GM12878 (cell line): ENCODE measurements at regions not wholly inside any gene's neighbourhood (a gene's known extent, or its start where the extent isn't known, plus 50 kb on each side); places are given as distances from the start of the nearest gene placed in this dataset.

Experiments
- ATAC-seq: fragments of 200-7000 bp; cut with Tn5 transposase; 3 replicates; pipeline ENCODE4 v1.9.1; 2020; ENCODE audit warnings: mild to moderate bottlenecking, moderate library complexity
- BruUV-seq: library from RNA; stranded (reverse); fragments of 400-500 nt; replicated peaks from 2 replicates; lab custom pipeline; 2021; lab: Mats Ljungman, UMichigan
- CTCF ChIA-PET: fragments of 300-600 bp; sonication (Branson Sonifier 250); formaldehyde crosslinking; extraction: SDS; loops from one replicate; lab custom pipeline; 2021; ENCODE audit warnings: inconsistent platforms; lab: Yijun Ruan, JAX
- POLR2A ChIA-PET: fragments of 350-600 bp; formaldehyde crosslinking; extraction: SDS; loops from one replicate; lab custom pipeline; 2021; ENCODE audit warnings: inconsistent platforms; lab: Charles Lee
- RAD21 ChIA-PET: fragments of 300-600 bp; sonication (Branson Sonifier 250); formaldehyde crosslinking; loops from one replicate; lab custom pipeline; 2023; ENCODE audit warnings: antibody characterized with exemption; ENCODE audit not compliant: unreplicated experiment; lab: Charles Lee
- SMC1A ChIA-PET: fragments of 300-600 bp; sonication (Branson Sonifier 250); formaldehyde crosslinking; loops from one replicate; lab custom pipeline; 2023; ENCODE audit not compliant: unreplicated experiment, uncharacterized antibody; lab: Charles Lee
- DNase-seq: peaks from one replicate; pipeline ENCODE4 v3.0.0-alpha.2; 2011; ENCODE audit warnings: low read depth, low spot score
- FAIRE-seq: peaks from 3 replicates; lab custom pipeline; 2011; peaks lifted over from hg19 to GRCh38; lab: Jason Lieb, UNC
- H2AFZ ChIP-seq: 2 replicates; pipeline ENCODE4 v1.6.0; 2011; ENCODE audit warnings: low read depth, low read length, control low read depth; ENCODE audit not compliant: control insufficient read depth
- H3K27ac ChIP-seq: 2 replicates; pipeline ENCODE4 v1.5.1; 2011; ENCODE audit warnings: control low read depth; ENCODE audit not compliant: control insufficient read depth, insufficient read depth
- H3K27me3 ChIP-seq, 2 experiments: replicated peaks in 1 of 2; 2 replicates each; pipeline versions ENCODE4 v1.6.0 to v1.6.1; 2011; ENCODE audit warnings: low read length in 1 of 2; ENCODE audit not compliant: control insufficient read depth in 2 of 2, insufficient read depth in 2 of 2
- H3K36me3 ChIP-seq, 2 experiments: 2 replicates each; pipeline ENCODE4 v1.5.1; 2011; ENCODE audit warnings: low read length in 1 of 2; ENCODE audit not compliant: control insufficient read depth in 2 of 2, insufficient read depth in 2 of 2
- H3K4me1 ChIP-seq: 2 replicates; pipeline ENCODE4 v1.6.1; 2011; ENCODE audit warnings: mild to moderate bottlenecking, low read length, moderate library complexity, mixed read lengths; ENCODE audit not compliant: control insufficient read depth, insufficient read depth
- H3K4me2 ChIP-seq: 2 replicates; pipeline ENCODE4 v1.6.0; 2011; ENCODE audit warnings: control low read depth; ENCODE audit not compliant: control insufficient read depth, insufficient read depth
- H3K4me3 ChIP-seq: fragments of 200-600 bp; sonication (generic); 2 replicates; pipeline ENCODE4 v1.5.1; 2016
- H3K79me2 ChIP-seq: 2 replicates; pipeline ENCODE4 v1.6.0; 2011; ENCODE audit warnings: low read length; ENCODE audit not compliant: control insufficient read depth, insufficient read depth
- H3K9ac ChIP-seq: 2 replicates; pipeline ENCODE4 v1.8.0; 2011; ENCODE audit warnings: low read length, control low read depth, mixed read lengths; ENCODE audit not compliant: control insufficient read depth, insufficient read depth
- H3K9me3 ChIP-seq: replicated peaks from 3 replicates; pipeline ENCODE4 v1.5.1; 2011; ENCODE audit warnings: mild to moderate bottlenecking, low read length; ENCODE audit not compliant: control insufficient read depth, insufficient read depth
- H4K20me1 ChIP-seq: 2 replicates; pipeline ENCODE4 v1.6.0; 2011; ENCODE audit not compliant: control insufficient read depth, insufficient read depth
- CBFB ChIP-seq: IDR thresholded peaks from 2 replicates; pipeline ENCODE4 v1.6.1; 2016; ENCODE audit warnings: antibody characterized with exemption, low read depth
- MTA3 ChIP-seq: IDR thresholded peaks from 2 replicates; pipeline ENCODE4 v1.6.1; 2012; ENCODE audit warnings: low read length, inconsistent platforms, borderline replicate concordance
- PAX5 ChIP-seq: IDR thresholded peaks from 2 replicates; pipeline ENCODE4 v1.6.1; 2011; ENCODE audit warnings: low read depth, low read length, borderline replicate concordance
- RAD21 ChIP-seq: IDR thresholded peaks from 2 replicates; pipeline ENCODE4 v1.6.1; 2011; ENCODE audit warnings: mild to moderate bottlenecking, low read depth, low read length, moderate library complexity; ENCODE audit not compliant: insufficient read depth
- SMC3 ChIP-seq: IDR thresholded peaks from 2 replicates; pipeline ENCODE4 v1.6.1; 2011; ENCODE audit warnings: low read length, improper control_type of control experiment, borderline replicate concordance
- SREBF2 ChIP-seq: IDR thresholded peaks from 2 replicates; pipeline ENCODE4 v1.6.1; 2012; ENCODE audit warnings: mild to moderate bottlenecking, low read length
- WGBS: methylation state at CpG from one replicate; pipeline ENCODE4 v1.1.6; 2016; ENCODE audit warnings: low lambda C conversion rate; ENCODE audit not compliant: insufficient replicate concordance, insufficient coverage; ENCODE audit errors: missing lambda C conversion rate; 5-methylcytosine and 5-hydroxymethylcytosine counted together
- in situ Hi-C: fragments of 300-500 bp; cut with MboI; formaldehyde crosslinking; loops from 9 replicates; pipeline ENCODE4 v1.14.3; 2018; ENCODE audit warnings: mixed read lengths
- intact Hi-C: fragments of 100-400 bp; cut with micrococcal nuclease; formaldehyde crosslinking; loops from one replicate; pipeline ENCODE4 v1.14.2; 2022; ENCODE audit not compliant: unreplicated experiment
- TF ChIP-seq, protein P1 (sequence below), 3 experiments: IDR thresholded peaks in 2 of 3; conservative IDR thresholded peaks in 1 of 3; 2 replicates each; pipeline ENCODE4 v1.5.1; 2011; ENCODE audit warnings: low read depth in 3 of 3, low read length in 3 of 3, mild to moderate bottlenecking in 3 of 3, control low read depth in 2 of 3, moderate library complexity in 2 of 3, inconsistent platforms in 1 of 3, mixed read lengths in 1 of 3; ENCODE audit not compliant: control insufficient read depth in 2 of 3, insufficient read depth in 1 of 3; ENCODE audit errors: extremely low read depth in 1 of 3
- TF ChIP-seq, protein P2 (sequence below): IDR thresholded peaks from 2 replicates; pipeline ENCODE4 v1.6.1; 2012; ENCODE audit warnings: mild to moderate bottlenecking, low read depth, low read length

DNA sequence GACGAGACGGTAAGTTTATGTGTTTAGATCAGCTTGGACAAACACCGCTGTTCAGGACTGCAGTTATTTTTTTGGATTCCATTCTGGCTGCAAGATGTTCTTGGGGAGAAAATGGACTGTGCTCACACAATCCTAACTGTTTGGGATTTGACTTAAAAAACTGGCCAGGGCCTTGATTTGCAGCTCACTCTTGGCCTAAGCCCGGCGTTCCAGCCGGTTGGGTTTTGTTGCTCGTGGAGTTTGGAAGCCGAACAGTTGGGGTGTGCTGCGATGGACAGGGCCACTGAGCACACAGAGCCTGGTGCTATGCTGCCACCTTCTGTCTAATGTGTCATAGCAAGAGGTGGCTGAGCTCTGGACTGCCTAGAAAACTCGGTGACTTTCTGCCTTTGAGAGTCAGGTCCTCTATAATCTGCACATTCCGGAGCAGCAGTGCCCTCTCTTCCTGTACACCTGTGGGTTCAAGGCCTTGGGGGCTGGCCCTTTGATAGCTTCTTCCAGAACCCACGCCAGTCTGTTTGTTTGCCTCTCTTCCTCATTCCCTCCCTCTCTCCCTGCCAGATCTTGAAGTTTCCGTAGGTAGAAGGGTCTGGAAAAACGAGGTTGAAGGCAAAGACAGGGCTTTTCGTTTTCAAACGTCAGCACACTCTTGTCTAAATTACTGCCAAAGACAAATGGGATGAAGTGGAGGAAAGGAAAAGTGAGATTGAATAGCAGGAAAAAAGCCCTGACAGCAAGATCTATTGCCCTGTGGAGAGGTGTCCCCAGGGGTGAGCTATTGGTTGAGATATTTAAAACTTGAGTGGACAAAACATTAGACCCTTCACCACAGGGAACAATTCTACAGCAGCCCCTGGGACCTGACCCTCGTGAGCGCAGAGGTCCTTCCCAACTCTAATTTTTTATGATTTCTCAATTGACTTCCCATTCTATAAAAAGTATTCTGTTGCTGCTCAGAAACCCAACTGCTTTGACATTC, 167.5 kb upstream of the HABP2 start:
- ChIA-PET POLR2A (no interaction called here), SMC1A (interaction anchor here (0.7 to 1.0 kb wide), 4 partner anchors 664 to 913 kb away, joined by 3 read pairs; no protein-coding TSS in a partner anchor), RAD21 (interaction anchor here (1.0 to 1.3 kb wide), 5 partner anchors 662 to 913 kb away, joined by 3 to 6 read pairs (median 5); no protein-coding TSS in a partner anchor), CTCF (interaction anchor here (0.6 to 2.0 kb wide), 18 partner anchors 8 to 1064 kb away, joined by 3 to 14 read pairs (median 3); no protein-coding TSS in a partner anchor)
- Histone ChIP-seq H3K27ac (no peak overlapping the region), H3K4me1 (no peaks in the 10 kb centered on the region), H2AFZ (no peak overlapping the region), H3K9me3 (no peaks in the 10 kb centered on the region), H3K4me2 (no peak overlapping the region), H3K36me3 (no peaks in the 10 kb centered on the region), H3K27me3 (peaks cover 0 to 4% of the 10 kb centered on the region in 2 experiments; a peak in 2 of 4 replicates), H4K20me1 (no peaks in the 10 kb centered on the region), H3K79me2 (no peaks in the 10 kb centered on the region), H3K9ac (no peak overlapping the region), H3K4me3 (no peak overlapping the region)
- peak; percentile 75 for FAIRE-seq
- in situ Hi-C loops, result loop anchor here (10.0 kb wide), 2 partner anchors 661 to 911 kb away; no protein-coding TSS in a partner anchor
- DNase-seq, result no peak
- TF ChIP-seq, protein P1, sequence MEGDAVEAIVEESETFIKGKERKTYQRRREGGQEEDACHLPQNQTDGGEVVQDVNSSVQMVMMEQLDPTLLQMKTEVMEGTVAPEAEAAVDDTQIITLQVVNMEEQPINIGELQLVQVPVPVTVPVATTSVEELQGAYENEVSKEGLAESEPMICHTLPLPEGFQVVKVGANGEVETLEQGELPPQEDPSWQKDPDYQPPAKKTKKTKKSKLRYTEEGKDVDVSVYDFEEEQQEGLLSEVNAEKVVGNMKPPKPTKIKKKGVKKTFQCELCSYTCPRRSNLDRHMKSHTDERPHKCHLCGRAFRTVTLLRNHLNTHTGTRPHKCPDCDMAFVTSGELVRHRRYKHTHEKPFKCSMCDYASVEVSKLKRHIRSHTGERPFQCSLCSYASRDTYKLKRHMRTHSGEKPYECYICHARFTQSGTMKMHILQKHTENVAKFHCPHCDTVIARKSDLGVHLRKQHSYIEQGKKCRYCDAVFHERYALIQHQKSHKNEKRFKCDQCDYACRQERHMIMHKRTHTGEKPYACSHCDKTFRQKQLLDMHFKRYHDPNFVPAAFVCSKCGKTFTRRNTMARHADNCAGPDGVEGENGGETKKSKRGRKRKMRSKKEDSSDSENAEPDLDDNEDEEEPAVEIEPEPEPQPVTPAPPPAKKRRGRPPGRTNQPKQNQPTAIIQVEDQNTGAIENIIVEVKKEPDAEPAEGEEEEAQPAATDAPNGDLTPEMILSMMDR (IDR thresholded peaks at IDR 0.05 in 2 of 3, conservative IDR thresholded peaks at IDR 0.05 in 1 of 3; ENCODE audit: control insufficient read depth in 2 of 3, extremely low read depth in 1 of 3, insufficient read depth in 1 of 3, low read depth in 3 of 3, low read length in 3 of 3), result peak; percentile 72 to 82 (median 73); a peak in 5 of 6 replicates
- TF ChIP-seq SREBF2, result no peak
- peak; percentile 64; the same call in 1 of the 2 replicates for TF ChIP-seq SMC3
- peak; percentile 59; the same call in 1 of the 2 replicates for TF ChIP-seq PAX5
- TF ChIP-seq CBFB, result no peak
- TF ChIP-seq, protein P2, sequence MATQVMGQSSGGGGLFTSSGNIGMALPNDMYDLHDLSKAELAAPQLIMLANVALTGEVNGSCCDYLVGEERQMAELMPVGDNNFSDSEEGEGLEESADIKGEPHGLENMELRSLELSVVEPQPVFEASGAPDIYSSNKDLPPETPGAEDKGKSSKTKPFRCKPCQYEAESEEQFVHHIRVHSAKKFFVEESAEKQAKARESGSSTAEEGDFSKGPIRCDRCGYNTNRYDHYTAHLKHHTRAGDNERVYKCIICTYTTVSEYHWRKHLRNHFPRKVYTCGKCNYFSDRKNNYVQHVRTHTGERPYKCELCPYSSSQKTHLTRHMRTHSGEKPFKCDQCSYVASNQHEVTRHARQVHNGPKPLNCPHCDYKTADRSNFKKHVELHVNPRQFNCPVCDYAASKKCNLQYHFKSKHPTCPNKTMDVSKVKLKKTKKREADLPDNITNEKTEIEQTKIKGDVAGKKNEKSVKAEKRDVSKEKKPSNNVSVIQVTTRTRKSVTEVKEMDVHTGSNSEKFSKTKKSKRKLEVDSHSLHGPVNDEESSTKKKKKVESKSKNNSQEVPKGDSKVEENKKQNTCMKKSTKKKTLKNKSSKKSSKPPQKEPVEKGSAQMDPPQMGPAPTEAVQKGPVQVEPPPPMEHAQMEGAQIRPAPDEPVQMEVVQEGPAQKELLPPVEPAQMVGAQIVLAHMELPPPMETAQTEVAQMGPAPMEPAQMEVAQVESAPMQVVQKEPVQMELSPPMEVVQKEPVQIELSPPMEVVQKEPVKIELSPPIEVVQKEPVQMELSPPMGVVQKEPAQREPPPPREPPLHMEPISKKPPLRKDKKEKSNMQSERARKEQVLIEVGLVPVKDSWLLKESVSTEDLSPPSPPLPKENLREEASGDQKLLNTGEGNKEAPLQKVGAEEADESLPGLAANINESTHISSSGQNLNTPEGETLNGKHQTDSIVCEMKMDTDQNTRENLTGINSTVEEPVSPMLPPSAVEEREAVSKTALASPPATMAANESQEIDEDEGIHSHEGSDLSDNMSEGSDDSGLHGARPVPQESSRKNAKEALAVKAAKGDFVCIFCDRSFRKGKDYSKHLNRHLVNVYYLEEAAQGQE, result peak; percentile 22; the same call in 1 of the 2 replicates
- peak; percentile 87 for TF ChIP-seq RAD21
- TF ChIP-seq MTA3, result no peak
- 15% methylated on average over 18 of the region's 18 CpGs for WGBS
- intact Hi-C loops, result loop anchor here (1.0 to 5.0 kb wide), 3 partner anchors 664 to 908 kb away; no protein-coding TSS in a partner anchor
- BruUV-seq, result no TSS peak
- peak; percentile 98 for ATAC-seq
